Testis (tissue), 2 donors: ENCODE measurements at regions not wholly inside any gene's neighbourhood (a gene's known extent, or its start where the extent isn't known, plus 50 kb on each side); places are given as distances from the start of the nearest gene placed in this dataset.

Source experiments
- DNase-seq: peaks from one replicate; pipeline ENCODE4 v3.0.0-alpha.2; 2019
- H3K27ac ChIP-seq, 2 donors: fragments of 200-600 bp; sonication (generic); one replicate each; pipeline ENCODE4 v1.5.1; 2019
- H3K27me3 ChIP-seq: fragments of 200-600 bp; sonication (generic); one replicate; pipeline ENCODE4 v1.5.1; 2019
- H3K36me3 ChIP-seq: fragments of 200-600 bp; sonication (generic); one replicate; pipeline ENCODE4 v1.5.1; 2017; ENCODE audit warnings: low read depth; ENCODE audit errors: missing control alignments
- H3K4me1 ChIP-seq: fragments of 200-600 bp; sonication (generic); one replicate; pipeline ENCODE4 v1.5.1; 2019
- H3K4me3 ChIP-seq, 2 donors: fragments of 200-600 bp; sonication (generic); one replicate each; pipeline ENCODE4 v1.5.1; 2017 to 2019
- H3K9me3 ChIP-seq: fragments of 200-600 bp; sonication (generic); one replicate; pipeline ENCODE4 v1.5.1; 2017
- CTCF ChIP-seq, 3 experiments: fragments of 450-650 bp in 2 of 3; fragments of 200-600 bp in 1 of 3; sonication (generic) in 1 of 3; IDR thresholded peaks; one replicate each; pipeline ENCODE4 v1.5.1; 2016 to 2019; ENCODE audit warnings: antibody characterized with exemption in 3 of 3, mild to moderate bottlenecking in 2 of 3, moderate library complexity in 1 of 3
- POLR2A ChIP-seq: fragments of 450-650 bp; IDR thresholded peaks from one replicate; pipeline ENCODE4 v1.6.1; 2017; ENCODE audit warnings: antibody characterized with exemption, mild to moderate bottlenecking, moderate library complexity
- whole genome bisulfite sequencing, 2 donors: methylation state at CpG; one replicate each; pipeline ENCODE4 v1.1.5; 2018; 5-methylcytosine and 5-hydroxymethylcytosine counted together
- intact Hi-C: fragments of 100-400 bp; cut with DNase I; formaldehyde crosslinking; loops from one replicate; pipeline ENCODE4 v1.15.1; 2023; ENCODE audit warnings: low total_unique reads

- WGBS, 2 donors, result 79 to 94% methylated on average over 2 of the region's 2 CpGs
- Histone ChIP-seq H3K27ac (no peak overlapping the region), H3K4me1 (no peaks in the 10 kb centered on the region), H3K9me3 (no peaks in the 10 kb centered on the region), H3K36me3 (no peaks in the 10 kb centered on the region), H3K27me3 (no peaks in the 10 kb centered on the region), H3K4me3 (no peak overlapping the region)
- no peak for TF ChIP-seq POLR2A
- intact Hi-C loops, result no loop called here
- DNase-seq, result no peak
These were observed 415.3 kb upstream of the ALCAM start for GRCh38 chr3:104951426-104951825.

- DNase-seq, result no peak
- Histone ChIP-seq H3K27me3 (no peaks in the 10 kb centered on the region), H3K4me3 (no peak overlapping the region), H3K9me3 (no peaks in the 10 kb centered on the region), H3K27ac (no peak overlapping the region), H3K36me3 (no peaks in the 10 kb centered on the region), H3K4me1 (no peaks in the 10 kb centered on the region)
- TF ChIP-seq CTCF (IDR thresholded peaks at IDR 0.05) (no peak), POLR2A (no peak)
- intact Hi-C loops, result no loop called here
- WGBS, 2 donors, result 75 to 81% methylated on average over 2 of the region's 2 CpGs
These were observed 414.4 kb upstream of the ALCAM start for GRCh38 chr3:104952146-104952972.

- 64 to 85% methylated on average over 15 to 25 of the region's 25 CpGs for WGBS, 2 donors
- Histone ChIP-seq H3K4me3 (no peak overlapping the region), H3K9me3 (no peaks in the 10 kb centered on the region), H3K36me3 (no peaks in the 10 kb centered on the region), H3K4me1 (no peaks in the 10 kb centered on the region), H3K27me3 (no peaks in the 10 kb centered on the region), H3K27ac (no peak overlapping the region)
- no peak for DNase-seq
- intact Hi-C loops, result no loop called here
- TF ChIP-seq POLR2A (no peak), CTCF (IDR thresholded peaks at IDR 0.05) (no peak)
These were observed 409.9 kb upstream of the ALCAM start for GRCh38 chr3:104956620-104957345.

GRCh38 chr3:104960579-104960978 lies 406.1 kb upstream of the ALCAM start:
- DNase-seq, result no peak
- 60 to 73% methylated on average over 2 of the region's 2 CpGs for WGBS, 2 donors
- H3K4me3 ChIP-seq, result no peak overlapping the region
- H3K4me1 ChIP-seq, result no peaks in the 10 kb centered on the region
- H3K27me3 ChIP-seq, result no peaks in the 10 kb centered on the region
- TF ChIP-seq CTCF (IDR thresholded peaks at IDR 0.05) (no peak), POLR2A (no peak)
- intact Hi-C loops, result no loop called here
- H3K9me3 ChIP-seq, result no peaks in the 10 kb centered on the region
- H3K27ac ChIP-seq, result no peak overlapping the region
- H3K36me3 ChIP-seq, result no peaks in the 10 kb centered on the region

GRCh38 chr3:104961851-104962250 lies 404.9 kb upstream of the ALCAM start:
- H3K36me3 ChIP-seq, result no peaks in the 10 kb centered on the region
- intact Hi-C loops, result no loop called here
- no peaks in the 10 kb centered on the region for H3K4me1 ChIP-seq
- no peak for TF ChIP-seq CTCF (IDR thresholded peaks at IDR 0.05)
- TF ChIP-seq POLR2A, result no peak
- 28 to 39% methylated on average over 1 of the region's 1 CpG for WGBS, 2 donors
- DNase-seq, result no peak
- H3K4me3 ChIP-seq, result no peak overlapping the region
- H3K27me3 ChIP-seq, result no peaks in the 10 kb centered on the region
- no peaks in the 10 kb centered on the region for H3K9me3 ChIP-seq
- H3K27ac ChIP-seq, result no peak overlapping the region
